ENCODE measurements at regions not wholly inside any gene's neighbourhood (a gene's known extent, or its start where the extent isn't known, plus 50 kb on each side); places are given as distances from the start of the nearest gene placed in this dataset.
A peak's percentile ranks its signal among the peaks of the same experiment; 100 is the strongest.

DNA sequence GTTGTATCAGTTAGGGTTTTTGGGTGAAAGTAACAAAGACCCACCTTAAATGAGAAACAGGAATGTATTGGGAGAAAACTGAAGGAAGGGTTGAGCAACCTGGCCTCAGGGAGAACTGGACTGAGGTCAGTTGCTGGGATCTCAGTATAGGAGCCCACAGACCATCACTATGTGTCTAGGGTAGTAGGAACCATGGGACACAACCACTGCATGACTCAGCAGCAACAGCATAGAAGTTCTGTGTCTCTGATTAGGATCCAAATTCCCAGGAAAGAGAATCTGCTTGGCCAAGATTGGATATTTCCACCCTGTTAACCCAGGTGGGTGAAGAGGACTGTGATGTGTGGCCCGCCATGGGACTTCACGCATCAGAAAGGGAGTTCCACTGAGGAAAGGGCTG is 102.2 kb upstream of the RAB3GAP2 start:
- Histone ChIP-seq H3K4me1 (ENCODE audit: control insufficient read depth, insufficient read depth, low read depth, low read length) (no peaks in the 10 kb centered on the region), H2AFZ (ENCODE audit: low read depth, low read length) (no peak overlapping the region), H2BK5ac (ENCODE audit: low read depth, low read length, poor library complexity, severe bottlenecking) (no peak overlapping the region), H3K9me3 (ENCODE audit: control insufficient read depth, low read length) (no peaks in the 10 kb centered on the region), H3K18ac (ENCODE audit: low read depth in 1 of 2, low read length in 2 of 2) (no peak overlapping the region), H3K23ac (ENCODE audit: low read length in 2 of 2) (no peak overlapping the region), H2BK120ac (ENCODE audit: low read depth, low read length) (no peak overlapping the region), H3K36me3 (ENCODE audit: control insufficient read depth in 1 of 2, insufficient read depth in 2 of 2, low read depth in 1 of 2, low read length in 2 of 2) (no peaks in the 10 kb centered on the region), H2BK12ac (ENCODE audit: low read length in 2 of 2) (no peak overlapping the region), H3K27ac (ENCODE audit: low read length, poor library complexity, severe bottlenecking) (no peak overlapping the region), H4K8ac (ENCODE audit: low read length) (no peak overlapping the region), H3K4ac (ENCODE audit: low read depth in 1 of 2, low read length in 2 of 2) (no peak overlapping the region), H3K9ac (ENCODE audit: low read length) (no peak overlapping the region), H2BK15ac (ENCODE audit: low read depth, poor library complexity, severe bottlenecking) (no peak overlapping the region), H3K4me3 (ENCODE audit: insufficient read depth in 1 of 2, low read depth in 1 of 2, low read length in 2 of 2) (no peak overlapping the region), H4K91ac (ENCODE audit: low read length) (no peak overlapping the region), H3K79me1 (replicated peaks; ENCODE audit: low read length, poor library complexity, severe bottlenecking) (no peaks in the 10 kb centered on the region), H3K4me2 (ENCODE audit: low read length, poor library complexity, severe bottlenecking) (no peak overlapping the region), H3K27me3 (ENCODE audit: control insufficient read depth in 1 of 2, insufficient read depth in 1 of 2, low read length in 2 of 2) (peaks cover 0 to 17% of the 10 kb centered on the region in 2 experiments), H3K14ac (ENCODE audit: low read length in 2 of 2) (no peak overlapping the region), H2AK5ac (ENCODE audit: low read length, severe bottlenecking) (no peak overlapping the region)
- no peak for DNase-seq
- WGBS = 78% methylated on average over 2 of the region's 2 CpGs

DNA sequence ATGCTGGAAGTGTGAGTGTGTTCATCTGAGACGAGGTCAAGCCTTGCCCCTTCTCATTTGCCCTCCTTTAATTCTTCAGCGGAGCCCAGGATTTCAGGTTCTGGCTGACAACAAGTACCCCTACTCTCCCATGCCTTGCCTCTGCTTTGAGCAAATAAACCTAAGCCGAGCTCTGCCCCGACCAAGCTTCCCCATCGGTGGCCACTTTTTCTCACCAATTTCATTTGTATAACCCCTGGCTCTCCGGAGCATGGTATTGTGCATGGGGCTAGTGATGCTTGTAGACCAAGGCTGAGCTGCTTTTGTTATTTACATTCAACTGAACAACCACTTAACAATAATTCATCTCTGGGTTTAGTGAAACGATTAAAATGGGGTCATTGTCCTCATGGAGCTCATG is 100.2 kb upstream of the RAB3GAP2 start:
- H4K8ac ChIP-seq (ENCODE audit: low read length) = no peak overlapping the region
- no peaks in the 10 kb centered on the region for H3K4me1 ChIP-seq (ENCODE audit: control insufficient read depth, insufficient read depth, low read depth, low read length)
- no peak overlapping the region for H3K27ac ChIP-seq (ENCODE audit: low read length, poor library complexity, severe bottlenecking)
- H3K9me3 ChIP-seq (ENCODE audit: control insufficient read depth, low read length) = no peaks in the 10 kb centered on the region
- H3K36me3 ChIP-seq (ENCODE audit: control insufficient read depth in 1 of 2, insufficient read depth in 2 of 2, low read depth in 1 of 2, low read length in 2 of 2) = no peaks in the 10 kb centered on the region
- peaks cover 0 to 17% of the 10 kb centered on the region in 2 experiments for H3K27me3 ChIP-seq (ENCODE audit: control insufficient read depth in 1 of 2, insufficient read depth in 1 of 2, low read length in 2 of 2)
- H3K4me2 ChIP-seq (ENCODE audit: low read length, poor library complexity, severe bottlenecking) = no peak overlapping the region
- H2AFZ ChIP-seq (ENCODE audit: low read depth, low read length) = no peak overlapping the region
- no peak overlapping the region for H3K9ac ChIP-seq (ENCODE audit: low read length)
- H2AK5ac ChIP-seq (ENCODE audit: low read length, severe bottlenecking) = no peak overlapping the region
- H3K18ac ChIP-seq (ENCODE audit: low read depth in 1 of 2, low read length in 2 of 2) = no peak overlapping the region
- H3K4ac ChIP-seq (ENCODE audit: low read depth in 1 of 2, low read length in 2 of 2) = no peak overlapping the region
- no peak overlapping the region for H4K91ac ChIP-seq (ENCODE audit: low read length)
- no peak overlapping the region for H2BK15ac ChIP-seq (ENCODE audit: low read depth, poor library complexity, severe bottlenecking)
- H3K14ac ChIP-seq (ENCODE audit: low read length in 2 of 2) = no peak overlapping the region
- no peaks in the 10 kb centered on the region for H3K79me1 ChIP-seq (replicated peaks; ENCODE audit: low read length, poor library complexity, severe bottlenecking)
- no peak overlapping the region for H3K23ac ChIP-seq (ENCODE audit: low read length in 2 of 2)
- H2BK120ac ChIP-seq (ENCODE audit: low read depth, low read length) = no peak overlapping the region
- H2BK12ac ChIP-seq (ENCODE audit: low read length in 2 of 2) = no peak overlapping the region
- no peak for DNase-seq
- H3K4me3 ChIP-seq (ENCODE audit: insufficient read depth in 1 of 2, low read depth in 1 of 2, low read length in 2 of 2) = no peak overlapping the region
- H2BK5ac ChIP-seq (ENCODE audit: low read depth, low read length, poor library complexity, severe bottlenecking) = no peak overlapping the region
- 89% methylated on average over 7 of the region's 7 CpGs for WGBS

DNA sequence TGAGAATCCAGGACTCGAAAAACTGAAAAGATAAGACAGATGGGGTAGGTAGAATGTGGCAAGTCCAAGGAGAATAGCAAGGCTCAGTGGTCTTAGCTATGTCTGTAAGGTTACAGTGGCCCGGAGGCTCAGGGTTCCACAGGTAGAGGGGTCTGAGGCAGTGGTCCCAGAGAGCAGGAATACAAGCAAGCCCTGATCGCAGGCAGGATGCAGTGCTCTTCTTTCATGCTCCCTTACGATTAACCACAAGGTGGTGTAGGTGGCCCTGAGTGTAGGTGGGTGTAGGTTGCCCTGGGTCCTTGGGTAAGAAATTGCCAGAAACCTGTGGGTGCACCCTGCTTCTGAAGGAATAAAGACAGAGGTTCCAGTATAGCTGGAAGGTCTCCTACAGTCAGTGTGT is 99.1 kb upstream of the RAB3GAP2 start:
- H2BK5ac ChIP-seq (ENCODE audit: low read depth, low read length, poor library complexity, severe bottlenecking) = no peak overlapping the region
- no peak overlapping the region for H3K18ac ChIP-seq (ENCODE audit: low read depth in 1 of 2, low read length in 2 of 2)
- peaks cover 0 to 17% of the 10 kb centered on the region in 2 experiments for H3K27me3 ChIP-seq (ENCODE audit: control insufficient read depth in 1 of 2, insufficient read depth in 1 of 2, low read length in 2 of 2)
- H4K91ac ChIP-seq (ENCODE audit: low read length) = no peak overlapping the region
- H3K4me3 ChIP-seq (ENCODE audit: insufficient read depth in 1 of 2, low read depth in 1 of 2, low read length in 2 of 2) = no peak overlapping the region
- H2AK5ac ChIP-seq (ENCODE audit: low read length, severe bottlenecking) = no peak overlapping the region
- H2BK15ac ChIP-seq (ENCODE audit: low read depth, poor library complexity, severe bottlenecking) = no peak overlapping the region
- H3K79me1 ChIP-seq (replicated peaks; ENCODE audit: low read length, poor library complexity, severe bottlenecking) = no peaks in the 10 kb centered on the region
- no peak overlapping the region for H3K27ac ChIP-seq (ENCODE audit: low read length, poor library complexity, severe bottlenecking)
- WGBS = 69% methylated on average over 4 of the region's 4 CpGs
- H3K4me1 ChIP-seq (ENCODE audit: control insufficient read depth, insufficient read depth, low read depth, low read length) = no peaks in the 10 kb centered on the region
- no peak overlapping the region for H4K8ac ChIP-seq (ENCODE audit: low read length)
- no peak overlapping the region for H3K4ac ChIP-seq (ENCODE audit: low read depth in 1 of 2, low read length in 2 of 2)
- H3K4me2 ChIP-seq (ENCODE audit: low read length, poor library complexity, severe bottlenecking) = no peak overlapping the region
- no peaks in the 10 kb centered on the region for H3K36me3 ChIP-seq (ENCODE audit: control insufficient read depth in 1 of 2, insufficient read depth in 2 of 2, low read depth in 1 of 2, low read length in 2 of 2)
- no peak overlapping the region for H2BK120ac ChIP-seq (ENCODE audit: low read depth, low read length)
- no peak overlapping the region for H2BK12ac ChIP-seq (ENCODE audit: low read length in 2 of 2)
- H2AFZ ChIP-seq (ENCODE audit: low read depth, low read length) = no peak overlapping the region
- H3K9me3 ChIP-seq (ENCODE audit: control insufficient read depth, low read length) = no peaks in the 10 kb centered on the region
- no peak overlapping the region for H3K14ac ChIP-seq (ENCODE audit: low read length in 2 of 2)
- H3K9ac ChIP-seq (ENCODE audit: low read length) = no peak overlapping the region
- no peak for DNase-seq
- no peak overlapping the region for H3K23ac ChIP-seq (ENCODE audit: low read length in 2 of 2)

DNA sequence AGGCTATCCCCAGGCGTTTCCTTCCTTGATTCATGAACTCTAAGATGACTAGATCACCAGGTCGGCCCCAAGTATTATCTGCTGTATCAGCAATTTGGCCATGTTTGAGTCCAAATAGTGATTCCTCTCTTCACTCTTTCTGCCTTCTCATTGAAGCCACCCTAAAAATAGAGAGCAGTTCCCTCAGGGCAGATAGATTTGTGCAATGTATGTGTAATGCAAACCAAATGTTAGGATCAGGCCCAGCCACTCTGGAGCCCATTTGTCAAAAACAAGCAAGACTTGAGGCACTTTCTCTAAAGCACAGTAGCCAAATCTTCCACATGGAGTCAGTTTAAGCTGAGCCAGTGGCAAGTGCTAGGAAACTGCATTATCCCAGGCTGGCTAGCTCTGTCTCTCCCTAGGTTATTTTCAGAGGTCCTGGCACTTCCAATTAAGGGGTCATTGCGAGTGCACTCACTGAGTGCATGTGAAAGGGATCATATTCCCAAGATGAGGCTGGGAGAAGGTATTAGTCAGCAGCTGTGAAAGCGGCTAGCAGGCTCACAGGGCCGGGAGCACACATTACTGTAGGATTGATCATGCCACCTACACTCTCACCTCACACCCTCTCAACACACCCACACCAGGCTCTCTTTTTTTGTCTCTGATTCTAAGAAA is 97.9 kb upstream of the RAB3GAP2 start:
- H2BK120ac ChIP-seq (ENCODE audit: low read depth, low read length) = no peak overlapping the region
- H3K27me3 ChIP-seq (ENCODE audit: control insufficient read depth in 1 of 2, insufficient read depth in 1 of 2, low read length in 2 of 2) = peaks cover 0 to 17% of the 10 kb centered on the region in 2 experiments
- peak; percentile 44 for DNase-seq
- no peaks in the 10 kb centered on the region for H3K4me1 ChIP-seq (ENCODE audit: control insufficient read depth, insufficient read depth, low read depth, low read length)
- no peak overlapping the region for H2AFZ ChIP-seq (ENCODE audit: low read depth, low read length)
- H2BK15ac ChIP-seq (ENCODE audit: low read depth, poor library complexity, severe bottlenecking) = no peak overlapping the region
- no peak overlapping the region for H4K8ac ChIP-seq (ENCODE audit: low read length)
- no peaks in the 10 kb centered on the region for H3K79me1 ChIP-seq (replicated peaks; ENCODE audit: low read length, poor library complexity, severe bottlenecking)
- H2AK5ac ChIP-seq (ENCODE audit: low read length, severe bottlenecking) = no peak overlapping the region
- WGBS = 58% methylated on average over 5 of the region's 5 CpGs
- H3K4me3 ChIP-seq (ENCODE audit: insufficient read depth in 1 of 2, low read depth in 1 of 2, low read length in 2 of 2) = no peak overlapping the region
- no peak overlapping the region for H2BK12ac ChIP-seq (ENCODE audit: low read length in 2 of 2)
- no peak overlapping the region for H3K23ac ChIP-seq (ENCODE audit: low read length in 2 of 2)
- H2BK5ac ChIP-seq (ENCODE audit: low read depth, low read length, poor library complexity, severe bottlenecking) = no peak overlapping the region
- no peak overlapping the region for H3K4ac ChIP-seq (ENCODE audit: low read depth in 1 of 2, low read length in 2 of 2)
- no peak overlapping the region for H3K18ac ChIP-seq (ENCODE audit: low read depth in 1 of 2, low read length in 2 of 2)
- peak overlapping the region; percentile 54 for H3K9ac ChIP-seq (ENCODE audit: low read length)
- H3K4me2 ChIP-seq (ENCODE audit: low read length, poor library complexity, severe bottlenecking) = no peak overlapping the region
- H3K14ac ChIP-seq (ENCODE audit: low read length in 2 of 2) = no peak overlapping the region
- no peaks in the 10 kb centered on the region for H3K9me3 ChIP-seq (ENCODE audit: control insufficient read depth, low read length)
- no peak overlapping the region for H3K27ac ChIP-seq (ENCODE audit: low read length, poor library complexity, severe bottlenecking)
- no peak overlapping the region for H4K91ac ChIP-seq (ENCODE audit: low read length)
- H3K36me3 ChIP-seq (ENCODE audit: control insufficient read depth in 1 of 2, insufficient read depth in 2 of 2, low read depth in 1 of 2, low read length in 2 of 2) = no peaks in the 10 kb centered on the region
